ENCODE measurements at regions not wholly inside any gene's neighbourhood (a gene's known extent, or its start where the extent isn't known, plus 50 kb on each side); places are given as distances from the start of the nearest gene placed in this dataset.
"Not testable (repeated sequence)": the region's sequence is repeated elsewhere in the genome, so short reads cannot be mapped to it uniquely, and the experiment has no call there.

GRCh38 chr5:25345240-25345771, 700.5 kb upstream of the CDH10 start:
- H3K9me3 Mint-ChIP-seq: peaks cover 13% of the 10 kb centered on the region
- no peak overlapping the region for H3K27ac Mint-ChIP-seq
- H3K36me3 Mint-ChIP-seq (ENCODE audit: low read depth): no peaks in the 10 kb centered on the region
- no peaks in the 10 kb centered on the region for H3K27me3 Mint-ChIP-seq
- ATAC-seq (replicated peaks): no peak
- H3K4me3 Mint-ChIP-seq: no peak overlapping the region
- H3K4me1 Mint-ChIP-seq: no peaks in the 10 kb centered on the region

GRCh38 chr5:25339541-25339940, 694.8 kb upstream of the CDH10 start:
- H3K9me3 Mint-ChIP-seq: peaks cover 15% of the 10 kb centered on the region
- no peak for ATAC-seq (replicated peaks)
- no peaks in the 10 kb centered on the region for H3K27me3 Mint-ChIP-seq
- no peaks in the 10 kb centered on the region for H3K36me3 Mint-ChIP-seq (ENCODE audit: low read depth)
- H3K27ac Mint-ChIP-seq: no peak overlapping the region
- H3K4me3 Mint-ChIP-seq: no peak overlapping the region
- no peaks in the 10 kb centered on the region for H3K4me1 Mint-ChIP-seq

GRCh38 chr5:25334350-25334749, 689.6 kb upstream of the CDH10 start:
- Mint-ChIP-seq H3K27ac (no peak overlapping the region), H3K36me3 (ENCODE audit: low read depth) (no peaks in the 10 kb centered on the region), H3K27me3 (no peaks in the 10 kb centered on the region), H3K4me3 (no peak overlapping the region), H3K4me1 (no peaks in the 10 kb centered on the region), H3K9me3 (peaks cover 14% of the 10 kb centered on the region)
- no peak for ATAC-seq (replicated peaks)

- H3K27me3 Mint-ChIP-seq: no peaks in the 10 kb centered on the region
- no peak for ATAC-seq (replicated peaks)
- no peak overlapping the region for H3K27ac Mint-ChIP-seq
- no peaks in the 10 kb centered on the region for H3K36me3 Mint-ChIP-seq (ENCODE audit: low read depth)
- no peak overlapping the region for H3K4me3 Mint-ChIP-seq
- peaks cover 7% of the 10 kb centered on the region for H3K9me3 Mint-ChIP-seq
- no peaks in the 10 kb centered on the region for H3K4me1 Mint-ChIP-seq
Observed at GRCh38 chr5:25330721-25331120, 685.9 kb upstream of the CDH10 start.

GRCh38 chr5:25327172-25327571, 682.4 kb upstream of the CDH10 start:
- H3K4me1 Mint-ChIP-seq: no peaks in the 10 kb centered on the region
- no peak overlapping the region for H3K27ac Mint-ChIP-seq
- no peak overlapping the region for H3K4me3 Mint-ChIP-seq
- no peak for ATAC-seq (replicated peaks)
- peaks cover 11% of the 10 kb centered on the region for H3K9me3 Mint-ChIP-seq
- no peaks in the 10 kb centered on the region for H3K27me3 Mint-ChIP-seq
- H3K36me3 Mint-ChIP-seq (ENCODE audit: low read depth): no peaks in the 10 kb centered on the region

- Mint-ChIP-seq H3K27me3 (no peaks in the 10 kb centered on the region), H3K4me1 (no peaks in the 10 kb centered on the region), H3K27ac (no peak overlapping the region), H3K9me3 (peaks cover 13% of the 10 kb centered on the region), H3K4me3 (no peak overlapping the region), H3K36me3 (ENCODE audit: low read depth) (no peaks in the 10 kb centered on the region)
- no peak for ATAC-seq (replicated peaks)
Observed at GRCh38 chr5:25301836-25302235, 657.1 kb upstream of the CDH10 start.

- Mint-ChIP-seq H3K4me1 (no peaks in the 10 kb centered on the region), H3K27ac (no peak overlapping the region), H3K4me3 (no peak overlapping the region), H3K36me3 (ENCODE audit: low read depth) (no peaks in the 10 kb centered on the region), H3K27me3 (no peaks in the 10 kb centered on the region), H3K9me3 (peaks cover 12% of the 10 kb centered on the region)
- ATAC-seq (replicated peaks): no peak
Observed at GRCh38 chr5:25295067-25295466, 650.3 kb upstream of the CDH10 start.

- H3K27ac Mint-ChIP-seq; H3K4me1 Mint-ChIP-seq; H3K27me3 Mint-ChIP-seq; ATAC-seq (replicated peaks); H3K36me3 Mint-ChIP-seq (ENCODE audit: low read depth); H3K4me3 Mint-ChIP-seq: not testable (repeated sequence)
- peaks cover 16% of the 10 kb centered on the region for H3K9me3 Mint-ChIP-seq
Observed at GRCh38 chr5:25289766-25290165, 645.0 kb upstream of the CDH10 start.

- no peak overlapping the region for H3K4me3 Mint-ChIP-seq
- H3K27ac Mint-ChIP-seq: no peak overlapping the region
- no peaks in the 10 kb centered on the region for H3K36me3 Mint-ChIP-seq (ENCODE audit: low read depth)
- H3K27me3 Mint-ChIP-seq: no peaks in the 10 kb centered on the region
- no peak for ATAC-seq (replicated peaks)
- peaks cover 14% of the 10 kb centered on the region for H3K9me3 Mint-ChIP-seq
- no peaks in the 10 kb centered on the region for H3K4me1 Mint-ChIP-seq
Observed at GRCh38 chr5:25286319-25286718, 641.5 kb upstream of the CDH10 start.

- no peaks in the 10 kb centered on the region for H3K27me3 Mint-ChIP-seq
- H3K36me3 Mint-ChIP-seq (ENCODE audit: low read depth): no peaks in the 10 kb centered on the region
- H3K9me3 Mint-ChIP-seq: peaks cover 14% of the 10 kb centered on the region
- H3K4me3 Mint-ChIP-seq: no peak overlapping the region
- ATAC-seq (replicated peaks): no peak
- H3K27ac Mint-ChIP-seq: no peak overlapping the region
- no peaks in the 10 kb centered on the region for H3K4me1 Mint-ChIP-seq
Observed at GRCh38 chr5:25285136-25285535, 640.4 kb upstream of the CDH10 start.

- ATAC-seq (replicated peaks); H3K36me3 Mint-ChIP-seq (ENCODE audit: low read depth): not testable (repeated sequence)
Observed at GRCh38 chr5:25263507-25263906, 618.7 kb upstream of the CDH10 start.

GRCh38 chr5:25262221-25262620, 617.4 kb upstream of the CDH10 start:
- H3K27ac Mint-ChIP-seq: no peak overlapping the region
- H3K4me3 Mint-ChIP-seq: no peak overlapping the region
- ATAC-seq (replicated peaks): no peak
- no peaks in the 10 kb centered on the region for H3K4me1 Mint-ChIP-seq
- H3K36me3 Mint-ChIP-seq (ENCODE audit: low read depth): no peaks in the 10 kb centered on the region
- no peaks in the 10 kb centered on the region for H3K27me3 Mint-ChIP-seq
- peaks cover 10% of the 10 kb centered on the region for H3K9me3 Mint-ChIP-seq

More at GRCh38 chr5:25263507-25263906, 618.7 kb upstream of the CDH10 start:
- H3K4me3 Mint-ChIP-seq, H3K4me1 Mint-ChIP-seq, H3K27ac Mint-ChIP-seq, H3K27me3 Mint-ChIP-seq: not testable (repeated sequence)
- peaks cover 15% of the 10 kb centered on the region for H3K9me3 Mint-ChIP-seq

GRCh38 chr5:25255128-25255527, 610.4 kb upstream of the CDH10 start:
- H3K27me3 Mint-ChIP-seq: no peaks in the 10 kb centered on the region
- no peaks in the 10 kb centered on the region for H3K36me3 Mint-ChIP-seq (ENCODE audit: low read depth)
- H3K9me3 Mint-ChIP-seq: peaks cover 7% of the 10 kb centered on the region

GRCh38 chr5:25241981-25242380, 597.2 kb upstream of the CDH10 start:
- no peak for ATAC-seq (replicated peaks)
- Mint-ChIP-seq H3K4me1 (no peaks in the 10 kb centered on the region), H3K27ac (no peak overlapping the region), H3K36me3 (ENCODE audit: low read depth) (no peaks in the 10 kb centered on the region), H3K9me3 (peaks cover 14% of the 10 kb centered on the region), H3K27me3 (no peaks in the 10 kb centered on the region), H3K4me3 (no peak overlapping the region)

More at GRCh38 chr5:25255128-25255527, 610.4 kb upstream of the CDH10 start:
- no peak overlapping the region for H3K4me3 Mint-ChIP-seq
- no peak overlapping the region for H3K27ac Mint-ChIP-seq
- no peaks in the 10 kb centered on the region for H3K4me1 Mint-ChIP-seq
- ATAC-seq (replicated peaks): no peak

GRCh38 chr5:25238720-25239119, 593.9 kb upstream of the CDH10 start:
- H3K9me3 Mint-ChIP-seq: peaks cover 23% of the 10 kb centered on the region
- H3K27ac Mint-ChIP-seq; H3K4me1 Mint-ChIP-seq; H3K36me3 Mint-ChIP-seq (ENCODE audit: low read depth); H3K4me3 Mint-ChIP-seq; H3K27me3 Mint-ChIP-seq; ATAC-seq (replicated peaks): not testable (repeated sequence)

All from activated T-helper 17 cell treated with anti-CD3 and anti-CD28 coated beads, Interleukin-2, amount 50 U/mL, for 72 hours (primary cell).